HG03439 (cell line): ENCODE measurements at regions not wholly inside any gene's neighbourhood (a gene's known extent, or its start where the extent isn't known, plus 50 kb on each side); places are given as distances from the start of the nearest gene placed in this dataset.

Experiments used
- ATAC-seq: cut with Tn5 transposase; IDR thresholded peaks from one replicate; pipeline ENCODE4 v1.9.1; 2021; ENCODE audit warnings: mild to moderate bottlenecking, moderate library complexity; ENCODE audit not compliant: unreplicated experiment

DNA sequence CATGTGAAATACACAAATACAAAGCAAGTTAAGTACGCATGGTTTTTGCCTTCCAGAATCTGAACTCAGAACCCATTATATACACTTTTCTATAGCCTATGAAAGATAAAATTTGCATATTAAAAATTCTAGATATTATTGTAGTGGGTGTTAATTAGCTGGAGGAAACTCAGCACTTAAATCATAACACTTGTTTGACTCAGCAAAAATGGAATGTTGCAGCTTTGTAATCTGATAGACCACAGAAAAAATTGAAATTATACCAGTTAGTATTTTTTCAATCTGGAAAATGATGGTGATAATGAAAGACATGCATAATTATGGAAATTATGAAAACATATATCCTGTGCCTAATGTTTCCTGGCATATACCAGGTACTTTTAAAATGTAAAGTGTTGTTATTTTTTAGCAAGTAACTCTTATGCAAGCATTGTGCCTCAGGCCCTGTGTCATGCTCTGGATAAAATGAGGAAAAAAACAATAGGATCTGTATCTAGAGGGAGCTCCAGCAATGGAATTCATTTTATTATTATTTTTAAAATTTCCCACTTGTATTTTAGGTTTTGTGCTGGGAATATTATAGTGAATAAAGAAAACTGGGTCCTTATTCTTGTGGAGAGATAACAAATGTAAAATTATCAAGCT, 490.4 kb upstream of the SEMA3A start:
- ATAC-seq = no peak

DNA sequence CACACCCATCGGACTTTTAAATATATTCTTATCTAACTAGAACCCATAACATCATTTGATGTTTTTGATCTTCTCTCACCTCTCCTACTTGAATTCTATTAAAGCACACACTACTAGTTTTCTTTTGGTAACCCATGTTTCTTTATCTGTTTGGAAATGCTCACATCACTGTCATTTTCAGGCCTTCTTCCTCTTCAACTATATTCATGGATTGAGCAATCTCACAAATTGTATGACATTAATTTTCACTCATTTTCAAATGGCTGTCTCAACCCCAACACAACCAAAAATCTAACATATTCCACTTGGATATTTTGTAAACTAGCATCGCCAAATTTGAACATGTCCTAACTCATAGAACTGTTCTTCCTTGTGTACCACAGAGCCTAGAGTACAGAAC, 488.0 kb upstream of the SEMA3A start:
- ATAC-seq = no peak

- no peak for ATAC-seq
Observed at GRCh38 chr7:84678841-84679240, 484.3 kb upstream of the SEMA3A start.

GRCh38 chr7:84677117-84677732, 482.6 kb upstream of the SEMA3A start:
- ATAC-seq = no peak

DNA sequence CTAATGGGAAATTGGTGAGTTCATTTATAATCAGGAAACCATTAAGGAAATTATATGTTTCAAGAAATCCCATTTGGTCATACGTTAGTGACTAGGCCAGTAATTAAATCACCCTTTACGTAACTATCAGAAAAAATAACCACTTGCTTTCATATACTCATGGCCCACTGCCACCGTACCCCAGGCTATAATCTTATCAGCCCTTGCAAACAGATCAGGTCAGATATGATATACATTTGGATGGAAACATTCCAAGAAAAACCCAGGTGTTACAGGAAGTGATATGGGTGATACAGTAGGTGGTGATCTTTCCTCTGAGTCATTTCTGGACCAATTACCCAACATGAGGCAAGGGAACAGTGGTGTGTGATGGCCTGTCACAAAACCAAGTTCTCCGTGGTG, 481.0 kb upstream of the SEMA3A start:
- no peak for ATAC-seq

DNA sequence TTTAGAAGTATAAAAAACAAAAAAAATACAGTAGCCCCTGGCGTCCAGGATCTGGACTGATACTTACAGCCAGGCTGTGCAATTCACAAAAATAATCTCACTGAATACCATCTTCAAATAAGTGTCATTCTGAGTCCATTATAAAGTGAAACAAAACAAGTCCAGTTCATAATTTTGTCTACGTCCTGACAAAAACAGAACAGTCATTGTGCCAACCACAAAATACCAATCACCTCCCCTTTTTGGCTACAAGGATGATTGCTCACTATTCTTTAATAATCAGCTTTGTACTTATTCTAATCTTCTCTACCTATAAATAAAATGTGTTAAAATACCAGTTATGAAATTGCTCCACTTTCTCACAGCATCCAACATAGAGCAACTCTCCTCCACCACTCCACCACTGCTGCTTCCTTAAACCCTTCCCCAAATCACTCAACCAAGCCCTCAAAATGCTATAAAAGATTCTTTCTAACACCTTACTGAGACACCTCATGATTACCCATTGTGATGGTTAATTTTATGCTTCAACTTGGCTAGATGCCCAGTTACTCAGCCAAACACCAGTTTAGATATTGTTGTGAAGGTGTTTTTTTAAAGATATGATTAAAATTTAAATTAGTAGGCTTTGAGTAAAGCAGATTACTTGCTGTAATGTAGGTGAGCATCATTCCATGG, 479.8 kb upstream of the SEMA3A start:
- no peak for ATAC-seq

- ATAC-seq = no peak
Observed at GRCh38 chr7:84669177-84669732, 474.7 kb upstream of the SEMA3A start.

DNA sequence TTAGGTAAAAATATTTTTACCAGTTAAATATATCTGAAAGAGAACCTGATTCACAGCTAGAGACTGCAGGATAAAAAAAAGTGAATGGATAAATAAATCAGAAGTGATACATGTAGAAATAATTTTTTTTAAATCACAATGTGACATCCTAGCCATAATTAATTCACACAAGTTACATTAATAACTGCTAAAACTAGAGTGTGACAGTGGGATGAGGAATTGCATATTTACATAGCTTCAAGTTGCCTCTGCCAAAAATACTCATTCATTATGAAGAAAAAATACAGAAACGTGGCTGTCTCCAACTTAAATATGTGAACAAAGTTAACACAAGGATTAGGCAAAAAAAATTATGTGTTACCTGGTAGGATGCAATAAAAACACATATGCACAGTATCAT, 473.5 kb upstream of the SEMA3A start:
- ATAC-seq = no peak

DNA sequence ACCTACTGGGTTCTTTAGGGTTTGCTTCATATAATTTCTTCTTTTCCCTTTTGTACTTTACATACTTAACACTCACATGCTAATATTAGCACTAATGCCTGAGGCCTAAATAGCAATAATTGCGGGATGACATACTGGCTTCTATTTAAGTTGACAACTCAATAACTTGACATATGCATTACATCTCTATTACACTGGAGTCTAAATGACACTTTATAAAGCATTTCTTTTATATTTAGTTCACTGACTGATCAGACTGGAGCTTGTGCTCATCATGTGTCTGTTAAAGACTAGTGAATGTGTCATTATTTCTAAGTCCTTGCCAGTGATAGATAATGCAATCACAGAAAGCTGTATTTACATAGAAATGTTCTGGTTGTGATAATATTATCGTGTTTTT, 472.1 kb upstream of the SEMA3A start:
- no peak for ATAC-seq

- no peak for ATAC-seq
Observed at GRCh38 chr7:84665339-84665738, 470.8 kb upstream of the SEMA3A start.

GRCh38 chr7:84664626-84665025, 470.0 kb upstream of the SEMA3A start:
- no peak for ATAC-seq

DNA sequence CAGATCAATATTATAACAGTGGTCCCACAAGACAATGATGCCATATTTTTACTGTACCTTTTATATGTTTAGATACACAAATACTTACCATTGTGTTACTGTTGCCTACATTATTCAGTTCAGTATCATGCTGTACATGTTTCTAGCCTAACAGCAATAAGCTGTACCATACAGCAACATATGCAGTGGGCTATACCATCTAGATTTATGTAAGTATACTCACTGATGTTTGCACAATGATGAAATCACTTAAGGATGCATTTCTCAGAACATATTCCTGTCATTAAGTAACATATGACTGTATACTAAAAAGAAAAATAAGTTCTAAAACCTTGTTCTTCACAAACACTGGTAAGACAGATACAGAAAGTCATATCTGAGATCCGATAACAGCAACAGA, 468.6 kb upstream of the SEMA3A start:
- no peak for ATAC-seq

DNA sequence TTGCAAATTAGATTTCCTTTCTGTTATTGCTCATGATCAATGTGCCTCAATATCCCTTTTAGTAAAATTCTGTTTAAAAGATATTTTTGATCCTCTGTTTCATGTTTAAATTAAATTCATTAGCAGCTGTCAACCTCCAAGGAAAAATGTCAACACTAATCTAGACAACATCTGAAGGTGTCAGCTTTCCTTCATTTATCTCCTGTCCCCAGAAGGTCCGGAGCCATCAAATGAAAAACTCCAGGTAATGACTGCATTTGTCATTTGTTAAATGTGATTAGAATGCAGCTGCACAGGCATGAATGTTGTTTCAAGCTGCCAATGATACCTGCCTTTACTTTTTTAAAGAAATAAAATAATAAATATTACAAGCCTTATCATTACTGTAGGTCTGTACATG, 463.7 kb upstream of the SEMA3A start:
- no peak for ATAC-seq

DNA sequence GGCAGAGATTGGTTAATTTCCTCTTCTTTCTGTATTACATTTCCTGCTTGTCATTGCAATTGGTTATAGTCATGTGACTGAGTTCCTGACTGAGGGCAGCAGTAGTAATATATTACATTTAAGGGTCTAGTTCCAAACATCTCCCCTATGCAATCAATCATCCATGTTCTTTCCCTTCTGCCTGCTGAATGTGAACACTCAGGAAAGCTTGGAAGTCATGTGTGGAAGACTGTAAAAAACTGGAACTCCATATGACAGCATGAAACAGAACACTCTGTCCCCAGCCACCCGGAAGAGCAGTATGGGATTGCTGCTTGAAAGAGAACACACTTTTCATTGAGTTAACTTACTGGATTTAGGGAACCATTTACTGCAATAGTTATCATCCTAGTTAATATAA, 459.7 kb upstream of the SEMA3A start:
- ATAC-seq = no peak

DNA sequence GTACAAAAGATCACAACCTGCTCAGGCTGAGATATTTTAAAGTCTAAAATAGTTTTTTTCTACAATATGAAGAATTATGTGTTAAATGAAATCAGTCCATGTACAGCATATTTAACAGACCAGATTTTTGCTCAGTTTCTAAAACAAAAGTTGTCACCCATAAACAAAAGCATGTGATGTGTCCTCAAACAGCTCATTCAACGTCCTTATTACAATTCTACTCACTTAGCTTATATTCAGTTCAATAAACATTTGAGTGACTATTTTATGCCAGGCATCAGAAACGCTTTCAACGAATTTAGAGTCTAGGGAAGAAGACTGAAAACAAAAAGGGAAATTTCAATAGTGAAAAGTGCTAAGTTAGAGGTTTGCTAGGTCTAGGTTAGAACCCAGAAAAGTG, 457.3 kb upstream of the SEMA3A start:
- ATAC-seq = no peak

DNA sequence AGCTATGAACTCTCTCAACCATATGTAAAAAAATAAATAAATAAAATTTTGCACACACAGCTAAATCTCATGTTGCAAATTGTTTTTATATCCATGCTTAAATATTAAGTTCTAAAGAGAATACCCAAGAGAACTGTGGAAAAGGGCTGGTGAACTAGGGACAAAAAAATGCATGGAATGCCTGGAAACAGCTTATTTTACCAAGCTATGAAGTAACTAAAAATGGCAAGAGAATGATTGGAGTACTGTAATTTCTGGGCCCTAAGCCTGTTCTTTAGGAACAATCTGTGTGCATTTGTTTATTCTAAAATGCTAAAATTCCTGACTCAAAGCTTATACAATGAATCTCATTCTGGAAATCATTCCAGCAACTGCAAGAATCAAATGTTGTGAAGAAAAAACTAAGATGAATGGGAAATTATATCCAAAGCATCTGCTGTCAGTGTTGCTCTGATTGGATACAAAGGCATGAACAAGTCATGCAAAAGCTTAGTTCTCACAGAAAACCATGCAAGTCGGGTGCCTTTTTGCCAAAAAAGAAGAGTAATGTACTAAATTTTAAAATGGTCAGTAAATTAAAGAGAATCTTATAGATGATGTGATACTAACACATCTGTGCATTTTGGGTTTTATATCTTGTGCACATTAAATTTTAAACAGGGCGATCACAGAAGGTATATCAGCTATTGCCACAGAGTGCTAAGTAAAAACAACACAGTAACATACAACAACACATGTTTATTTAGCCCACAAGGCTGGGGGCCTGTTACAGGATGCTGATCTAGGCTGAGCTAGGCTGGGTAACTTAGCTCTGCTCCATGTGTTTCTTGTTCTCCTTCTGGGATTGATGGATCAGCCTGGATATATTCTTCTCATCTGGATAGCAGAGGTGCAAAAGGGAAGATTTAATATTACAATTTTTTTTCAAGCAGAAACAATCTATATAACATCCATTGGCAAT, 453.5 kb upstream of the SEMA3A start:
- ATAC-seq = no peak

DNA sequence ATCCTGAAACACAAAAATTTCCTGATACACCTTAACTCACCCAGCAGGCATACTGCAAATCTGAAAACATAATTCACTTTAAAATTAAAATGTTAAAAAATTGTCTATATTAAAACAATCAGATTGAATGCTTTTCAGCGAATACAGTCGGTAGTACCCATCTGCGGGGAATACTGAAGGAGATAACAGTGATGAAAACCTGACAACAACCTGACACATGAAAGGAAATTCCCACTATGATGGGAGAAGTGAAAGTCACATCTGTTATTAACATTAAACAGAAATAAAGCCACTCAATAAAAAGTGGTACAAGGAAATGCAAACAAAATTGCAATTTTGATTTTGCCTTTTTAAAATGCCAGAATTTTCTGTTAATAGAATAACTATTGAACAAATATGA, 448.0 kb upstream of the SEMA3A start:
- ATAC-seq = no peak

- no peak for ATAC-seq
Observed at GRCh38 chr7:84640637-84641036, 446.0 kb upstream of the SEMA3A start.

DNA sequence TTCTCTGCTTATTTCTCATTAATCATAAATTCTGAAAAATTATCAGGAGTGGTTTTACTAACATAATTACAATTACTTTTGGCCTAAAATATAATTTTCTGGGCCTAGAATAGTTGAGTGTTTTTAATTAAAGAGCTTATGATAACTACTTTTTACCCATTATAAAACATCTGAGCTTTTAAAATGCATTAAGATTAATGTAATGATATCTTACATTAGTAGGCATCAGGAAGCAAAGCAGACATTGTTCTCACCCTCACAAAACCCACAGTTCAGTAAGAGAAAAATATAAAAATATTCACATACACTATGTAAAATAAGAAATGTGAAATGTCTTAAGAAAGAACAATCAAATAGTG, 443.7 kb upstream of the SEMA3A start:
- ATAC-seq = no peak

DNA sequence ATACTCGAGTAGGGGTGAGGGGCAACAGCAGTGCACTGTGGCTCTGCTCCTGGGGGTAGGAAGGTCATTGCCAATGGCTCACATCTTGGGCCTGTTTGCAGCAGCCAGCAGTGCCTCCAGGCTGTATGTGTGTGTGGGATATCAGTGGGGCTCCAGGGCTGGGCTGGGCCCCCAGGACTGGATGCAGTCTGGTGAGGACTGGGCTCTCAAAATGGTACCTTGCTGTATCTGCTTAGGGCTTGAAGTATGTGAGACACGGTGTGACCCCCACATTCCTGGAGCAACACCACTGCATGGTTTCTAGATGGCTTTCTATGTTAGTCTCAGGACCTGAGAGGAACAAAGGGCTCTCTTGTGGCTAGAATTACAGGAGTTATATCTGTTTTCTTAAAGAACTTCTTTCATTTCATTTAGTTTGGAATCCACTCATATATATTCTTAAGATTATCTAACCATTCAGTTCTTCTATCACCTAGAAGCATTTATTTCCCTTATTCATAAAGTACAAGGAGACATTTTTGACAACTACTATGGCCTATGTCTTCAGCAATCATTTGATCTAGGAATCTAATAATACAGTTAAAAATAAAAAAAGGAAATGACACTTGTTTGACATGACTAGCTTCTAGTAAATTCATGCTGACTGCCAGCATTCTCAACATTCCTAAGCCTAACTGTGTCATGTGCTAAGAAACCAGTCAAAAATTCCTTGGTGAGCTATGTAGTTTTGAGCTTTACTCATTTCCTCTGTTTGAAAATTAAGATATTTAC, 443.2 kb upstream of the SEMA3A start:
- ATAC-seq = no peak
